Esophagus squamous epithelium (tissue), 4 donors: ENCODE measurements at regions not wholly inside any gene's neighbourhood (a gene's known extent, or its start where the extent isn't known, plus 50 kb on each side); places are given as distances from the start of the nearest gene placed in this dataset.

Experiments
- POLR2A ChIP-seq, 4 donors: fragments of 450-650 bp; IDR thresholded peaks; one replicate each; pipeline ENCODE4 v1.6.1; 2017; ENCODE audit warnings: antibody characterized with exemption in 4 of 4, mild to moderate bottlenecking in 4 of 4, moderate library complexity in 3 of 4
- TF ChIP-seq, protein P1 (sequence below), 6 experiments: fragments of 450-650 bp in 4 of 6; fragments of 200-600 bp in 2 of 6; sonication (generic) in 2 of 6; IDR thresholded peaks; one replicate each; pipeline ENCODE4 v1.5.1; 2016 to 2019; ENCODE audit warnings: antibody characterized with exemption in 6 of 6, mild to moderate bottlenecking in 4 of 6, moderate library complexity in 4 of 6

DNA sequence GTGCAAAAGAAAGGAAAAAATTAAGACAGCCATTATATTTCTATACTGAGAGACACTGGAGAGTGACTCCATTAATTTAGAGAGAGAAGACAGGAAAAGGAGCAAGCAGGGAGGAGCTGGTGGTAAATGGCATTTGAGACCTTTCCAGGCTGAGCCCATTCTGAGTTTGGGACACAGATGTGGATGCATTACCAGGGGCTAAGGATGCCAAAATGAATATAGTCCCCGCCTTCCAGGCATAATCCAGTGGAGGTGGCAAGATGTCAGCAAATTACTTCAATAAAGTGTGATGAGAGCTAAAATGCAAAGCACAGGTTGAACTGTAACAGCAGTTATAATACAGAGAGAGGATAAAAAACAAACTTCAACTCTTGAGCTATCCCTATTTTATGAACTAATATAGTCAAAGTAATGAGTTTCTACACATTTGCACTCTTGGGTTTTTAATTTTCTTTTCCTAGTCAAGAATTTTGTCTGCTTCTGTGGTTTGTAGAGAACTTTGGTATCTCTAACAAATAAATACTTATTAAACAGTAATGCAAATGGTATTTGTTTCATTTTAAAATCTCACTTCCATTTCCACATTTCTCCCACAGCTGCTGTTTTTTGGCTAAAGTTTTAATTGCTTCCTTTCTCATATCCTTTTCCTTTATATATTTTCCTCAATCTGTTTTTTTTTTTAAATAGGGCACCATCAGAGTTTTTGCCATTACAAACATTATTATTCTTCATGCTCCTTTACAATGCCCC lies 228.2 kb upstream of the KCNK2 start:
- TF ChIP-seq, protein P1, sequence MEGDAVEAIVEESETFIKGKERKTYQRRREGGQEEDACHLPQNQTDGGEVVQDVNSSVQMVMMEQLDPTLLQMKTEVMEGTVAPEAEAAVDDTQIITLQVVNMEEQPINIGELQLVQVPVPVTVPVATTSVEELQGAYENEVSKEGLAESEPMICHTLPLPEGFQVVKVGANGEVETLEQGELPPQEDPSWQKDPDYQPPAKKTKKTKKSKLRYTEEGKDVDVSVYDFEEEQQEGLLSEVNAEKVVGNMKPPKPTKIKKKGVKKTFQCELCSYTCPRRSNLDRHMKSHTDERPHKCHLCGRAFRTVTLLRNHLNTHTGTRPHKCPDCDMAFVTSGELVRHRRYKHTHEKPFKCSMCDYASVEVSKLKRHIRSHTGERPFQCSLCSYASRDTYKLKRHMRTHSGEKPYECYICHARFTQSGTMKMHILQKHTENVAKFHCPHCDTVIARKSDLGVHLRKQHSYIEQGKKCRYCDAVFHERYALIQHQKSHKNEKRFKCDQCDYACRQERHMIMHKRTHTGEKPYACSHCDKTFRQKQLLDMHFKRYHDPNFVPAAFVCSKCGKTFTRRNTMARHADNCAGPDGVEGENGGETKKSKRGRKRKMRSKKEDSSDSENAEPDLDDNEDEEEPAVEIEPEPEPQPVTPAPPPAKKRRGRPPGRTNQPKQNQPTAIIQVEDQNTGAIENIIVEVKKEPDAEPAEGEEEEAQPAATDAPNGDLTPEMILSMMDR (IDR thresholded peaks at IDR 0.05): no peak
- no peak for TF ChIP-seq POLR2A (IDR thresholded peaks at IDR 0.05)
